ENCODE measurements at regions not wholly inside any gene's neighbourhood (a gene's known extent, or its start where the extent isn't known, plus 50 kb on each side); places are given as distances from the start of the nearest gene placed in this dataset.

- no peak for DNase-seq
Observed at GRCh38 chr2:226423498-226423960, 376.1 kb downstream of the IRS1 start.

DNA sequence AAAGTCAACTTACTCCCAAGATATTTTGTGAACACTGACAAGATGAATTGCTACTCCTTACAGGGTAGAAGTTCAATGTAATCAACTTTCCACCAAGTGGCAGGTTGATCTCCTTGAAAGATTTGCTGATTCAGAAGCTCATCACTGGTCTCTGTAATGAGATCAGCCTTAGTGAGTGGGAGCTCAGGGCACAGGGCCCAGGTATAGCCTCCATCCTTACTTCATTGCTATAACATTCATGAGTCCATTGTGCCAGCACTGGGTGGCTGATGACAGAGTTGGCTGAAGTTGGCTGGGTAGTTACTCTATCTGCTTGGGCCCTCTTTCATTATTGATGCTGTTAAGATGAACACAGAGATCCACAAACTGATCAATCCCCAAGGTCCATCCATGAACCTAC is 379.0 kb downstream of the IRS1 start:
- DNase-seq: no peak

- DNase-seq: no peak
Observed at GRCh38 chr2:226418521-226418920, 381.1 kb downstream of the IRS1 start.

DNA sequence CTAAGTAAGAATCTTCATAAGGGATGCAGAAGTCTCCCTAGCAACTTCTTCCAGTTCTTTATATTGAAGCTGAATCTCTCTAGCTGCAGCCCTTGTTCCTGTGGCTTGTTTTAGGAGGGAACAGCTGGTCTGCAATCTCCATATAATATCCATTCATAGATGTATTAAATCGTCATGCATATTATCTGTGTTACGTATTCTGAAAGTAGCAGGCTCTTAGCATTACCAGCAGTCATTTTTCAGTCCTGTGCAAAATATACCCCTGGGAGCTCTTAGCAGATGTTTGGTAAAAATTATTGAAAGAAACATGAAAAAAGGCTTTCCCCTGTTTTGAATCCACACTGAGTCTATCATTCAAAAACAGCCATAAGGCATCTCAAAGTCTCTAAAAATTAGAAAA is 385.3 kb downstream of the IRS1 start:
- no peak for DNase-seq

DNA sequence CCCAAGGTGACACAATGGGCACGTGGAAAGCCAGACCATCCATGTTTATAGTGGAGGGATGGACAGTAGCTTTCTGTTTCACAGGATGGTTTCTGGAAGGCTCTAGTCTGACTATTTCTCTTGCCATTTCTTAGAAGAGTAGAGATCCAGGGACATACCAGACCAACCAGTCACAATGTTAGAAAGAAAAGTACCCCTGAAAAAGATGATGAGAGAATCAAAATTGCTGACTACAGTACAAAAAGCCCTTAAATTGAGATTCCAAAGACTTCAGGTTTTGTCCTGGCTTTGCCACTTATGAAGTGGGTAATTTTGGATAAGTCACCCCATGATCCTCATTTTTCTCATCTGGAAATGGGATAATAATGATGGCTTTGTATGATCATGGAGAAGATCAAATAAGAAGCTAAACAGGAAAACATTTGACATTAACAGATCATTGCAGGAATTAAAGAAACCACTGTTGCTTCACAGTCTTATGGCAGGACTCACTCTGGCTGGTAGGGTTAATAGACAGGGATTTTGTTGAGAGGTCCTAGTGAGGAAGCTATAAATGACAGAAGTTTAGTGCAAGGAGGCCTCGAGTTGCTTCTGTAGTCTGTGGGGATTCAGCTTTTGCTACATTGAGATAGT is 386.0 kb downstream of the IRS1 start:
- DNase-seq: no peak

GRCh38 chr2:226411727-226412360 is 387.8 kb downstream of the IRS1 start:
- DNase-seq: no peak

GRCh38 chr2:226411205-226411604 is 388.4 kb downstream of the IRS1 start:
- DNase-seq: no peak

DNA sequence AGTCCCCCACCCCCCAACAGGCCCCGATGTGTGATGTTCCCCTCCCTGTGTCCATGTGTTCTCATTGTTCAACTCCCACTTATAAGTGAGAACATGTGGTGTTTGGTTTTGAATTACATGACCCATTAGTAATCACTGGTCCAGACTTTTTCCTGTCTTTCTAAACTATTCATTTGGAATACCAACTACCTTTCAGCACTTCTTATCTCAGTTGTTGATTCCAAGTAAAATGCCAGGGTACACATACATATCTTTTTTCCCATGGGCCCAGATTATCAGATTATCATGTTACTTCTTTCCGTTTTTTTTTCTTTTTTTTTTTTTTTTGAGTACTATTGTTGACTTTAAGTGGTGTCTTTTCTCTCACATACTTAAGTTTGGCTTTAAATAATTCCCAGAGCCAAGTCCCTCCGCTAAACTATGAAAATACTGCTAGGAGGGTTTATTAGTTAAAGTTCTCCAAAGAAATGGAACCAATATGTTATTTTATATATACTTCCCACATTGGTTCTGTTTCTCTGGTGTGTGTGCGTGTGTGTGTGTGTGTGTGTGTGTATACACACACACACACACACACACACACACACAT is 389.3 kb downstream of the IRS1 start:
- DNase-seq: no peak

- no peak for DNase-seq
Observed at GRCh38 chr2:226409134-226409533, 390.5 kb downstream of the IRS1 start.

- DNase-seq: no peak
Observed at GRCh38 chr2:226408141-226408540, 391.5 kb downstream of the IRS1 start.

- DNase-seq: no peak
Observed at GRCh38 chr2:226407135-226407534, 392.5 kb downstream of the IRS1 start.

- no peak for DNase-seq
Observed at GRCh38 chr2:226405465-226405864, 394.2 kb downstream of the IRS1 start.

- DNase-seq: no peak
Observed at GRCh38 chr2:226403369-226403768, 396.3 kb downstream of the IRS1 start.

GRCh38 chr2:226399006-226399405 is 400.6 kb downstream of the IRS1 start:
- DNase-seq: no peak

DNA sequence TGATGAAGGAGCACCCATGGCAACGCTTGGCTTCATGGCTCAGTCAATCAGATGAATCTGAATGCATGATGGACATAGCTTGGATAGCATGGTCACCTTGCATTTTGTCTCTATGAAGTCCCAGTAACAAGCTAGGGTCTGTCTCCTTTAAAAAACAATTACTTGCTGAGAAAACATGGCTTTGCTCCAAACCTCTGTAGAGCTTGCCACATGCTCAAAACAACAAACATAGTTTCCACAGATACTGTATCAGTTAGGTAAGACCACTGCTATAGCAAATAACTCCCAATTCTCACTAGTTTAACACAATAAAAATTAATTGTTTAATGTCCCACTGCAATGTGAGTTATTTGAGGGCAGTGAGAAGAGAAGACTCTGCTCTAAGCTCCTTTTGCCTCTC is 401.0 kb downstream of the IRS1 start:
- no peak for DNase-seq

DNA sequence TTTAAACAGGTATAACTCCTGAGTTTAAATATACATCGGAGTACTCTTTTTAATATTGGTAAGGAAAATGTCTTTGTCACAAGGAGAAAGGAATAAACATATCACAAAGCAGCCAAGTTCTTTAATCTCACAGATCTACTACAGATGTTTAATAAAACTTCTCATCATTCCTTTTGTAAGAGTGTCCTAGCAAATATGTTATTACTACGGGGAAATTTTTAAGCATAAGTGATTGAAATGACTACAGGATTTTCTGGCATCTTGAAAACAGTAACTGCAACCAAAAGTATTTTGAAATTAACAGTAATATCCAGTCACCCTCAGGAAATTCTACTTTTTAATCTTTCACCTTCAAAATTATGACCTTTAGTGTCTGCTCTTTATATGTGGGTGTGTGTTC is 403.1 kb downstream of the IRS1 start:
- DNase-seq: no peak

DNA sequence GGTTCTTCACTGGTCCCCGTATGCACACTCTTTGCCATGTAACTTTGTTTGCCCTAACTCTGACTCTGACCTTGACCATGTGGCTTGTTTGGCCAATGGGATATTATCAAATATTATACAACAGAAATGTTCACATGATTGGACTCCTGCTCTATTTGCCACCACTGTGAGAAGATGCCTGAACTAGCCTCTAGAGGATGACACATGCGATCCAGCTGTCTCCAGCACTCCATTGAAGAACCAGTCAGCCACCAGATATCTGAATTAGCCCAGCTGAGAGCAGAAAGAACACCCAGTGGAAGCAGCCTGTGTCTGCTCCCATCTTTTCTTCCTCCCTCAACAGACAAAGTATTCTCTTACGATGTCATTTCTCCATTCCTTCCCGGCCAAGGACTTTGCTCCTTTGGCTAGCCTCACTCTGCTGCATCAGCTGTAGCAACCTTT is 412.1 kb downstream of the IRS1 start:
- no peak for DNase-seq

- DNase-seq: no peak
Observed at GRCh38 chr2:226383461-226383860, 416.2 kb downstream of the IRS1 start.

- DNase-seq: no peak
Observed at GRCh38 chr2:226380679-226381078, 418.9 kb downstream of the IRS1 start.

- no peak for DNase-seq
Observed at GRCh38 chr2:226378753-226379705, 420.6 kb downstream of the IRS1 start.

DNA sequence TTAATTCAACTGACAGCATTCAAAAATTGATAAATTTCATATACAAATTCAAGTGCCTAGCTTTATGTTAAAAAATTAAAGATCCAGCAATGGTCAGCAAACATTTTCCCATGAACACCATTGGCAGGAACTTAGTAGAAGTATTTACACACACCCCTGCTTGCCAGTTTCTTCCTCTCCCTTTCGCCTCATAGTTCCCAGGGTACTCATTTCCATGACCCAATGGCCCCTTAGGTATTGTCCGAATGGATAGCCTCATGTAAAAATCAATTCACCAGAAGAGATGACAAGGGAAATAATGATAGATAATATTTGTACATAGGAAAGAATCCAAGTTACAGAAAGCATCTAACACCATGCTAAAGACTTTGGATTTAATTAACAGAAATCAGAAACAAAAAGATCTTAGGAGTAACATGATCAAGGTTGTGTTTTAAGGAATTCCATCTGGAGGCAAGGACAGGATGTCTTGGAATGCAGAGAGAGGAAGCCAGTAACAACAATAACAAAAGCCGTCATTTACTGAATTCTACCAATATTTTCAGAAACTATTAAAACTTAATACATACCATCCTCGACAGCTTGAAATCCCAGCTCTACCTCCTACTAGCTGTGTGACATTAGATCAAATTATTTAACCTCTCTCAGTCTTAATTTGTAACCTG is 423.0 kb downstream of the IRS1 start:
- DNase-seq: no peak

DNA sequence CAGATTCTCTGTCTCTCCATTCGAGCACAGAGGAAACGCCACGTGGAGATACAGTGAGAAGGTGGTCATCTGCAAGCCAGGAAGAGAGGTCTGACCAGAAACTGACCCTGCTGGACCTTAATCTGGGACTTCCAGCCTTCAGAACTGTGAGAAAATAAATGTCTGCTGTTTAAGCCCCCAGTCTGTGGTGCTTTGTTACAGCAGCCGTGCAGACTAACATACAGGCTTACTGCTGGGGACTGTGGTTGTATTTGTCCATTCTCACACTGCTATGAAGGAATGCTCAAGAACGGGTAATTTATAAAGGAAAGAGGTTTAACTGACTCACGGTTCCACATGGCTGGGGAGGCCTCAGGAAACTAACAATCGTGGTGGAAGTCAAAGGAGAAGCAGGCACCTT is 432.7 kb downstream of the IRS1 start:
- no peak for DNase-seq

- no peak for DNase-seq
Observed at GRCh38 chr2:226364217-226364616, 435.4 kb downstream of the IRS1 start.
